ENCODE measurements at regions not wholly inside any gene's neighbourhood (a gene's known extent, or its start where the extent isn't known, plus 50 kb on each side); places are given as distances from the start of the nearest gene placed in this dataset.

GRCh38 chr9:75811692-75812091, 78.8 kb upstream of the PCSK5 start (continued):
- TF ChIP-seq, protein P1, sequence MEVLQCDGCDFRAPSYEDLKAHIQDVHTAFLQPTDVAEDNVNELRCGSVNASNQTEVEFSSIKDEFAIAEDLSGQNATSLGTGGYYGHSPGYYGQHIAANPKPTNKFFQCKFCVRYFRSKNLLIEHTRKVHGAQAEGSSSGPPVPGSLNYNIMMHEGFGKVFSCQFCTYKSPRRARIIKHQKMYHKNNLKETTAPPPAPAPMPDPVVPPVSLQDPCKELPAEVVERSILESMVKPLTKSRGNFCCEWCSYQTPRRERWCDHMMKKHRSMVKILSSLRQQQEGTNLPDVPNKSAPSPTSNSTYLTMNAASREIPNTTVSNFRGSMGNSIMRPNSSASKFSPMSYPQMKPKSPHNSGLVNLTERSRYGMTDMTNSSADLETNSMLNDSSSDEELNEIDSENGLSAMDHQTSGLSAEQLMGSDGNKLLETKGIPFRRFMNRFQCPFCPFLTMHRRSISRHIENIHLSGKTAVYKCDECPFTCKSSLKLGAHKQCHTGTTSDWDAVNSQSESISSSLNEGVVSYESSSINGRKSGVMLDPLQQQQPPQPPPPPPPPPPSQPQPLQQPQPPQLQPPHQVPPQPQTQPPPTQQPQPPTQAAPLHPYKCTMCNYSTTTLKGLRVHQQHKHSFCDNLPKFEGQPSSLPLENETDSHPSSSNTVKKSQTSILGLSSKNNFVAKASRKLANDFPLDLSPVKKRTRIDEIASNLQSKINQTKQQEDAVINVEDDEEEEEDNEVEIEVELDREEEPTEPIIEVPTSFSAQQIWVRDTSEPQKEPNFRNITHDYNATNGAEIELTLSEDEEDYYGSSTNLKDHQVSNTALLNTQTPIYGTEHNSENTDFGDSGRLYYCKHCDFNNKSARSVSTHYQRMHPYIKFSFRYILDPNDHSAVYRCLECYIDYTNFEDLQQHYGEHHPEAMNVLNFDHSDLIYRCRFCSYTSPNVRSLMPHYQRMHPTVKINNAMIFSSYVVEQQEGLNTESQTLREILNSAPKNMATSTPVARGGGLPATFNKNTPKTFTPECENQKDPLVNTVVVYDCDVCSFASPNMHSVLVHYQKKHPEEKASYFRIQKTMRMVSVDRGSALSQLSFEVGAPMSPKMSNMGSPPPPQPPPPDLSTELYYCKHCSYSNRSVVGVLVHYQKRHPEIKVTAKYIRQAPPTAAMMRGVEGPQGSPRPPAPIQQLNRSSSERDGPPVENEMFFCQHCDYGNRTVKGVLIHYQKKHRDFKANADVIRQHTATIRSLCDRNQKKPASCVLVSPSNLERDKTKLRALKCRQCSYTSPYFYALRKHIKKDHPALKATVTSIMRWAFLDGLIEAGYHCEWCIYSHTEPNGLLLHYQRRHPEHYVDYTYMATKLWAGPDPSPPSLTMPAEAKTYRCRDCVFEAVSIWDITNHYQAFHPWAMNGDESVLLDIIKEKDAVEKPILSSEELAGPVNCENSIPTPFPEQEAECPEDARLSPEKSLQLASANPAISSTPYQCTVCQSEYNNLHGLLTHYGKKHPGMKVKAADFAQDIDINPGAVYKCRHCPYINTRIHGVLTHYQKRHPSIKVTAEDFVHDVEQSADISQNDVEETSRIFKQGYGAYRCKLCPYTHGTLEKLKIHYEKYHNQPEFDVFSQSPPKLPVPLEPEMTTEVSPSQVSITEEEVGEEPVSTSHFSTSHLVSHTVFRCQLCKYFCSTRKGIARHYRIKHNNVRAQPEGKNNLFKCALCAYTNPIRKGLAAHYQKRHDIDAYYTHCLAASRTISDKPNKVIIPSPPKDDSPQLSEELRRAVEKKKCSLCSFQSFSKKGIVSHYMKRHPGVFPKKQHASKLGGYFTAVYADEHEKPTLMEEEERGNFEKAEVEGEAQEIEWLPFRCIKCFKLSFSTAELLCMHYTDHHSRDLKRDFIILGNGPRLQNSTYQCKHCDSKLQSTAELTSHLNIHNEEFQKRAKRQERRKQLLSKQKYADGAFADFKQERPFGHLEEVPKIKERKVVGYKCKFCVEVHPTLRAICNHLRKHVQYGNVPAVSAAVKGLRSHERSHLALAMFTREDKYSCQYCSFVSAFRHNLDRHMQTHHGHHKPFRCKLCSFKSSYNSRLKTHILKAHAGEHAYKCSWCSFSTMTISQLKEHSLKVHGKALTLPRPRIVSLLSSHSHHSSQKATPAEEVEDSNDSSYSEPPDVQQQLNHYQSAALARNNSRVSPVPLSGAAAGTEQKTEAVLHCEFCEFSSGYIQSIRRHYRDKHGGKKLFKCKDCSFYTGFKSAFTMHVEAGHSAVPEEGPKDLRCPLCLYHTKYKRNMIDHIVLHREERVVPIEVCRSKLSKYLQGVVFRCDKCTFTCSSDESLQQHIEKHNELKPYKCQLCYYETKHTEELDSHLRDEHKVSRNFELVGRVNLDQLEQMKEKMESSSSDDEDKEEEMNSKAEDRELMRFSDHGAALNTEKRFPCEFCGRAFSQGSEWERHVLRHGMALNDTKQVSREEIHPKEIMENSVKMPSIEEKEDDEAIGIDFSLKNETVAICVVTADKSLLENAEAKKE (CRISPR knock-in tag; IDR thresholded peaks at IDR 0.05), result no peak
- no peak for TF ChIP-seq ZNF331 (CRISPR knock-in tag; IDR thresholded peaks at IDR 0.05; ENCODE audit: low read depth)
- TF ChIP-seq CTCF (conservative IDR thresholded peaks at IDR 0.05; ENCODE audit: low read depth in 2 of 2), result no peak
- TF ChIP-seq STAT1 (IDR thresholded peaks at IDR 0.05; ENCODE audit: unreplicated experiment), result no peak
- no peak for TF ChIP-seq CREB1 (CRISPR knock-in tag; IDR thresholded peaks at IDR 0.05; ENCODE audit: low read depth)
- TF ChIP-seq NANOG (IDR thresholded peaks at IDR 0.05; ENCODE audit: borderline replicate concordance), result no peak
- TF ChIP-seq JUNB (IDR thresholded peaks at IDR 0.05; ENCODE audit: unreplicated experiment), result no peak
- no peak for TF ChIP-seq EZH2phosphoT487 (IDR thresholded peaks at IDR 0.05; ENCODE audit: unreplicated experiment)

DNA sequence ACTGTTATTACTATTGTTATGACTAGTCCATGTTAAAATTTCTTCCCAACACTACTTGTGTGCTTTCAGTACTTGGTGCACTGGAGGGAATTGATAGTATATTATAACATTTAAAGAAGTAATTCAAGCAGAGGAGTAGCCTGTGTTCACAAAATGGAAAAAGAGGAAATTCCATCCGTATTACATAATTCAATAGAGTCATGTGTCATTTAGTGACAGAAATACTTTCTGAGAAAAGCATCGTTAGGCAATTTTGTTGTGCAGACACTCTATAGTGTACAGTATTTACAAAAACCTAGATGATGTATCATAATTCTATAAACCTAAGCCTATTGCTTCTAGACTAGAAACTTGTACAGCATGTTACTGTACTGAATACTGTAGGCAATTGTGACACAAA, 78.3 kb upstream of the PCSK5 start:
- Histone ChIP-seq H4K20me1 (replicated peaks; ENCODE audit: insufficient read depth) (no peaks in the 10 kb centered on the region), H3K27me3 (ENCODE audit: insufficient read depth) (no peaks in the 10 kb centered on the region), H3K9me2 (ENCODE audit: insufficient read depth) (no peaks in the 10 kb centered on the region; the same call in 1 of the 2 replicates), H3K4me2 (no peak overlapping the region), H2AFZ (no peak overlapping the region), H3K27ac (ENCODE audit: low read depth) (no peak overlapping the region), H3K4me3 (no peak overlapping the region), H3K36me3 (ENCODE audit: insufficient read depth) (no peaks in the 10 kb centered on the region; the same call in 1 of the 2 replicates), H3K79me2 (replicated peaks; ENCODE audit: insufficient read depth) (no peaks in the 10 kb centered on the region), H3F3A (replicated peaks; ENCODE audit: low read depth) (no peaks in the 10 kb centered on the region), H3K4me1 (ENCODE audit: insufficient read depth) (no peaks in the 10 kb centered on the region)
- no peak overlapping the region for H3K27ac Mint-ChIP-seq
- H3K9me3 Mint-ChIP-seq, result peaks cover 41% of the 10 kb centered on the region
- no peaks in the 10 kb centered on the region for H3K4me1 Mint-ChIP-seq
- no peaks in the 10 kb centered on the region for H3K27me3 Mint-ChIP-seq (ENCODE audit: insufficient read depth, low read depth, poor library complexity)
- H3K36me3 Mint-ChIP-seq (ENCODE audit: low read depth), result peaks cover 7% of the 10 kb centered on the region; the same call in 2 of the 3 replicates
- no peak for DNase-seq (ENCODE audit: low spot score)
- no peak for ATAC-seq
- H3K4me3 Mint-ChIP-seq, result no peak overlapping the region
- no peak for TF ChIP-seq NANOG (IDR thresholded peaks at IDR 0.05; ENCODE audit: borderline replicate concordance)
- TF ChIP-seq ZNF114 (CRISPR knock-in tag; IDR thresholded peaks at IDR 0.05), result no peak
- no peak for TF ChIP-seq EZH2 (IDR thresholded peaks at IDR 0.05; ENCODE audit: low read depth, unreplicated experiment)
- TF ChIP-seq STAT1 (IDR thresholded peaks at IDR 0.05; ENCODE audit: unreplicated experiment), result no peak
- TF ChIP-seq EZH2phosphoT487 (IDR thresholded peaks at IDR 0.05; ENCODE audit: unreplicated experiment), result no peak
- TF ChIP-seq CTCF (conservative IDR thresholded peaks at IDR 0.05; ENCODE audit: low read depth in 2 of 2), result no peak
- TF ChIP-seq ZNF331 (CRISPR knock-in tag; IDR thresholded peaks at IDR 0.05; ENCODE audit: low read depth), result no peak
- TF ChIP-seq JUNB (IDR thresholded peaks at IDR 0.05; ENCODE audit: unreplicated experiment), result no peak
- TF ChIP-seq REST (IDR thresholded peaks at IDR 0.05; ENCODE audit: unreplicated experiment), result no peak
